SKM-1 treated with dmso at 0.1 percent for 144 hours (cell line): ENCODE measurements at regions not wholly inside any gene's neighbourhood (a gene's known extent, or its start where the extent isn't known, plus 50 kb on each side); places are given as distances from the start of the nearest gene placed in this dataset.

ENCODE experiments used
- DNase-seq: peaks from one replicate; lab custom pipeline; 2025; ENCODE audit not compliant: unreplicated experiment; lab: John Stamatoyannopoulos, UW

DNA sequence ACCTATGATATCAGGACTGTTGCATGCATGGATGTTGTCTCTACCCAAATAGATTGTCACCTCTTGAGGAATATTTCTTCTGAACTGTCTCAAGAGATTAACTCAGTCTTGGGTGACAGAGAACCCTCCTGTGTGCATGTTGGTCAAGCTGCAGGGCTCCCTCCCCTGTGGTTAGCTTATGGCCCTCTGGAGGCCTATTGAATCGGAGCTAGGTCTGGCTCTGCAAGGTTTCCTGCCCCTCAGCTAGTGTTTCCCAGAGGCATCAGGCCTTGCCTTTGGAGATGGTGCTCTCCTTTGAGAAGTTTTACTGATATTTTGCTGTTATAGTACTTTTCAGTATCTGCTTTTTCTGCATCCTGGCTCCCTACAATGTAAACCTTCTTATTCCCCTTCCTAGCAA is 769.2 kb upstream of the FAM98A start:
- no peak for DNase-seq

- no peak for DNase-seq
Observed at GRCh38 chr2:34365932-34366331, 766.8 kb upstream of the FAM98A start.

DNA sequence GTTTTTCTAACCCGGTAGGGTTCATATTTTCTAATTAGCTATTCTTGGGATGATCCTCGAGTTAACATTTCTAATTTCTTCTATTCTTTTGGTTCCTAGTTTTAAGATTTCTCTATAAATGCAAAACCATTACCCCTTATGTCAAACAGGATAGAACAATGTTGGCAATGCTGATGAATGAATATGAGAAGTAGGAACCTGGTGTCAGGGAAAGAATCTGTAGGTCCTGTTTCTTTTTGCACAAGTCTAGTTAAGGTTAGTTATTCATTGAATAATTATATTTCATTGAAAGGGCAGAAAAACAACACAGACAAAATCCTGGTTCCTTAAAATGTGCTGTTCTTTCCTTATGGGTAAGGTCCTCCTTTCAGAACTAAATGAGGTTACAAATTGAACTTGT is 766.4 kb upstream of the FAM98A start:
- DNase-seq = no peak

GRCh38 chr2:34353509-34354113 is 754.5 kb upstream of the FAM98A start:
- no peak for DNase-seq

- no peak for DNase-seq
Observed at GRCh38 chr2:34349527-34349926, 750.4 kb upstream of the FAM98A start.

GRCh38 chr2:34345030-34345429 is 745.9 kb upstream of the FAM98A start:
- DNase-seq = no peak

DNA sequence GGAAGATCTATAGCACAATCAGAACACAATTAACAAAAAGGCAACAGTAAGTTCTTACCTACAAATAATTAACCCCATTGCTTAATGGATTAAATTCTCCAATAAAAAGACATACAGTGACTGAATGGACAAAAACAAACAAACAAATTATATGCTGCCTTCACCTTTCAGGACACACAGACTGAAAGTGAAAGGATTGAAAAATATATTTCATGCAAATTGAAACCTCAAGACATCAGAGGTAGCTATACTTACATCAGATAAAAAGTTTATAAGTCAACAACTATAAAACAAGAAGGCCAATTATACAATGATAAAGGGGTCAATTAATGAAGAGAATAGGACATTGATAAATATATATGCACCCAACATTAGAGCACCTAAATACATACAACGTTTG is 741.2 kb upstream of the FAM98A start:
- DNase-seq = no peak

- no peak for DNase-seq
Observed at GRCh38 chr2:34337735-34338134, 738.6 kb upstream of the FAM98A start.

DNA sequence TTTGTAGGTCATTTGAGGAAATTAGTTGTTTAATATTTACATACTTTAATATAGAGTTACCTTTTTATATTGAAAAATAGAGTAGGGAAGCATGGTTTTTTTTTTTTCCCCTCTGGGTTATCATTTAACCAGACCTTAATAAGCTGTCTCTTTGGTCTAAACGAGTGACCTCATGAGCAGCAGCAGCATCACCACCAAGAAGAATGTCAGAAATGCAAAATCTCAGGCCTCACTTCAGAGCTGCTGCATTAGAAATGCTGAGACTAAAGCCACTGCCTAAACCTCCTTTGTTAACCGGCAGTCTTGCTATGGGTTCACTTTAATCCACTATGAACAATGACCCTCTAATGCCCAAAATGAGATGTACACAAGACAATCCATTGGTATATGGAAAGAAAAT is 733.7 kb upstream of the FAM98A start:
- DNase-seq = no peak

- no peak for DNase-seq
Observed at GRCh38 chr2:34320056-34320455, 721.0 kb upstream of the FAM98A start.

DNA sequence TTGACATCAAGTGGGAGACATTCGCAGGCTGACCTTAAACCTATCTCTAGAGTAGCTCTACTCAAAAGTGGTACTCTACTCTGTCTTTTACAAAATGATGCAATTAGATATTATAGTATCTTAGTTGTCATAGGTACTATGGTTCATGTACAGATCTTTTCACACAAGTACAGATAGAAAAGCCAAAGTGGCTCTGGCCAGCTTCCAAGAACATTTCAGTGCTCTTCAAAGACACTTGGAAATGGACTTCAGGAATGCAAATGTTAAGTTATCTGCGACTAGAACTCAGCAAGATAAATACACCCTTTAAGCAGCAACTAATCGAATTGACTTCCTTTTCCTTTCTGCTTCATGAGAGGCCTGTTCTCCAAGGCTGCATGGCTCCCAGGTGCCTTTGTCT is 718.7 kb upstream of the FAM98A start:
- no peak for DNase-seq

- no peak for DNase-seq
Observed at GRCh38 chr2:34316788-34317187, 717.7 kb upstream of the FAM98A start.

DNA sequence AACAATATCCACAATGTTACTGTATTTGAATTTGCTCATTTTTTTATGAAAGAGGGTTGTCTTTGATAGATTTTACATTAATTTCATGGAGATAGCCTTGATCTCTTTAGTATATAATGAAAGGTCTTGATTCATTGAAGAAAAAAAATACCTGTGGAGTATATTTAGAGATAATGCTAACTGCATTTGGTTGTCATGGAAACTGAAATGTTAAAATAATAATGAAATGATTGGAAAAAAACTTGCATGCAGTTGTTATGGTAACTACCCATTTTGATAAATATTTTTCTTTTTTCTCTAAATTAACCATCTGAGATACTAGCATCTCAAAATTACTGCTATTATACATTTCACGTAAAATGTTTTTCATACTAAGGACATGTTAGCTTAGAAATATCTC is 712.7 kb upstream of the FAM98A start:
- no peak for DNase-seq

DNA sequence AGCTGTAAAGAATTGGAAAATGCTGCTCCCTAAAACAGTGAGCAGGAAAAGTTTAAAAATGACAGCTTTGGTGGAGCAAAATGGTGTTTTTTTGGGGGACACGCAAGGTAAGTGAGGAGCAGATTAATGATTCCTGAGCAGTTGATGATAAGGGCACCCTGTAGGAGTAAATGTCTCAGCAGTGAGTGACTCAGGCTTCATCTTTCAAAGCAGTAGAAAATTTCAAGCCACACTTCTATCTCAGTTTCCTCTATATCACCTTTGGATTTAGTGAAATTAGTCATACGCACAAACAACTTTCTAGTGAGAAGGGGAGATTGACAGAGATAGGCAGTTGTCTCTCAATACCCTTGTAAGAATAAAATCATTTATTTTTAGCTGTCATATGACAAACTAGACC is 709.0 kb upstream of the FAM98A start:
- no peak for DNase-seq

DNA sequence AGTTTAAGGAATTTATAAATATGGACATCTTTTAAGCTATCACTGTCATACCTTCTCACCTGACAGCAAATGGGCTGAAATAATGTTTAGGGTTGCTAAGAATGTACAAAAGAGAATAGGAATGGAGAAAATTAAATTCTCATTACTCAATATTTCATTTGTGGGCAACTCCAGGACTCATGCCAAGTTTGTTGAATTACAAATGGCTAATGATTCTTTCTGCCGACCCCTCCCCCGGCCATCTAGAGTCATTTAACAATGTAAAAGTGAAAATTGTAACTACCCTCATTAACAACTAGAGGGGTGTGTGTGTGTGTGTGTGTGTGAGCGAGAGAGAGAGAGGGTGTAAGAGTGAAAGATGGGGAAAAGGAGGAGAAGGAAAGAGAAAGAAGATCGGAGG is 708.5 kb upstream of the FAM98A start:
- DNase-seq = no peak

DNA sequence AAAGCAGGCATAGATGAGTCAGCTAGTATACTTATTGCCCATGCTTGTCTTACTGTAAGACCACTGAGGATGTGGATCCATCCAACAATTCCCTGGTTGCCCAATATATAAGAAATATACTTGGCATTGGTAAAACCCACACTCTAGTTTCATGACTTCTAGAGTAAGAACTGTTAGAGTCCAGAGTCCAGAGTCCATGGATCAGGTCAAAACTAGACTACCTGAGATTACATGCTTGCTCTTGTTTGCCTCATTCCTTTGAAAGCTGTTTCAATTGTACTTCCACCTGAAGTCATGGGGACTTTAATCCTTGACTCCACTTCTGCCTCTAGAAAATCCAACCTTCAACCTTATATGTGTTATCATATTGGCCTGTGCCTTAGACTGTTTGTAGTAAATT is 707.6 kb upstream of the FAM98A start:
- no peak for DNase-seq

- no peak for DNase-seq
Observed at GRCh38 chr2:34305587-34305986, 706.5 kb upstream of the FAM98A start.

DNA sequence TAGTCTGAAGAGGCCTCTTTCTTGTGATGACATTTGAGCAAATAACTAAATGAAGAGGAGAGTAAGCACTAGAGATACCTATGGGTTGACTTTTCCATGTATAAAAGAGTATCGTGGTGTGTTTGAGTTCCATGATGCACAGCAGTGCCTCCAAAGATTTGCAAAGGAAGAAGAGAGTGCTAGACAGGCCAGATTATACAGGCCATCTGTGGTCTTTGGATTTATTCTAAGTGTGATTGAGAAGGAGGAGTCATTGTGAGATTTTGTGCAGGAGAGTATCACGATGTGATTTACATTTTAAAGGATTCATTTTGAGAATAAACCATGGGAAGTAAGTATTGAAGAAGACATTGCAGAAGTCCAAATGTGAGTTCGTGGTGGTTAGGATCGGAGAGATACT is 695.9 kb upstream of the FAM98A start:
- DNase-seq = no peak

GRCh38 chr2:34291076-34291475 is 692.0 kb upstream of the FAM98A start:
- no peak for DNase-seq

- DNase-seq = no peak
Observed at GRCh38 chr2:34288016-34288415, 688.9 kb upstream of the FAM98A start.

GRCh38 chr2:34280606-34281005 is 681.5 kb upstream of the FAM98A start:
- DNase-seq = no peak

- DNase-seq = no peak
Observed at GRCh38 chr2:34266908-34267697, 668.0 kb upstream of the FAM98A start.

DNA sequence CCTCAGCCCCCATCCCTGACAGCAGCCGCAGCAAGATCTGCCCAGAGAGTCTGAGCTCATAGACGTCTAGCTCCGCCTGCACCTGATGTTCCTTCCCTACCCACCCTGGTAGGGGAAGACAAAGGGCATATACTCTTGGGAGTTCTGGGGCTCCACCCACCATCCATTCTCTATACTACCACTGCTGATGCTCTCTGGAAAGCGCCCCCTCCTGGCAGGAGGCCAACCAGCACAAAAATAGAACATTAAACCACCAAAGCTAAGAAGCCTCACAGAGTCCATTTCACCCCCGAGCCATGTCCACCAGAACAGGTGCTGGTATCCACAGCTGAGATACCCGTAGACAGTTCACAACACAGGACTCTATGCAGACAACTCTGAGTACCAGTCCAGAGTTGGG is 662.6 kb upstream of the FAM98A start:
- DNase-seq = no peak
